ENCODE measurements at regions not wholly inside any gene's neighbourhood (a gene's known extent, or its start where the extent isn't known, plus 50 kb on each side); places are given as distances from the start of the nearest gene placed in this dataset.

DNA sequence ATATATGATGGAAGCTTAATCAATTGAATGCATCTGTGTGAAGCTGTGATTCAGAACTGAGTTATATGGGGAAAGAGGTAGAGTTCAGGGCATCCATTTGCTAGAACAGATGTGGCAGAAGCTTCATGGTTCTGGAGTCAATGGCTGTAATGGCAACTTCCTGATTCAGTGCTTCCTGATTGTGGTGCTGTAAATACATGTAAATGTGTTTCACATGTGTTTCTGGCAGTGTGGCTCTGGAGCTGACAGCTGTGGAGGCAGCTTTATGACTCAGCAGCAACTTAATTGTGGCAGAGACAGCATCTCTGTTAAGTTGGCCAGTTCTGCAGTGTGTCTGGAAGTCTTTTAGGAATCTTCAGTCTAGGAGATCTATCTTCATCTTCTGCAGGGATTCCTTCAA, 226.6 kb upstream of the ZRANB2 start:
- DNase-seq (ENCODE audit: low read depth): peak; percentile 8
- no peak overlapping the region for H3K4me3 ChIP-seq (ENCODE audit: low read depth, low read length)
- TF ChIP-seq, protein P1, sequence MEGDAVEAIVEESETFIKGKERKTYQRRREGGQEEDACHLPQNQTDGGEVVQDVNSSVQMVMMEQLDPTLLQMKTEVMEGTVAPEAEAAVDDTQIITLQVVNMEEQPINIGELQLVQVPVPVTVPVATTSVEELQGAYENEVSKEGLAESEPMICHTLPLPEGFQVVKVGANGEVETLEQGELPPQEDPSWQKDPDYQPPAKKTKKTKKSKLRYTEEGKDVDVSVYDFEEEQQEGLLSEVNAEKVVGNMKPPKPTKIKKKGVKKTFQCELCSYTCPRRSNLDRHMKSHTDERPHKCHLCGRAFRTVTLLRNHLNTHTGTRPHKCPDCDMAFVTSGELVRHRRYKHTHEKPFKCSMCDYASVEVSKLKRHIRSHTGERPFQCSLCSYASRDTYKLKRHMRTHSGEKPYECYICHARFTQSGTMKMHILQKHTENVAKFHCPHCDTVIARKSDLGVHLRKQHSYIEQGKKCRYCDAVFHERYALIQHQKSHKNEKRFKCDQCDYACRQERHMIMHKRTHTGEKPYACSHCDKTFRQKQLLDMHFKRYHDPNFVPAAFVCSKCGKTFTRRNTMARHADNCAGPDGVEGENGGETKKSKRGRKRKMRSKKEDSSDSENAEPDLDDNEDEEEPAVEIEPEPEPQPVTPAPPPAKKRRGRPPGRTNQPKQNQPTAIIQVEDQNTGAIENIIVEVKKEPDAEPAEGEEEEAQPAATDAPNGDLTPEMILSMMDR (conservative IDR thresholded peaks at IDR 0.05; ENCODE audit: low read depth, low read length): no peak

DNA sequence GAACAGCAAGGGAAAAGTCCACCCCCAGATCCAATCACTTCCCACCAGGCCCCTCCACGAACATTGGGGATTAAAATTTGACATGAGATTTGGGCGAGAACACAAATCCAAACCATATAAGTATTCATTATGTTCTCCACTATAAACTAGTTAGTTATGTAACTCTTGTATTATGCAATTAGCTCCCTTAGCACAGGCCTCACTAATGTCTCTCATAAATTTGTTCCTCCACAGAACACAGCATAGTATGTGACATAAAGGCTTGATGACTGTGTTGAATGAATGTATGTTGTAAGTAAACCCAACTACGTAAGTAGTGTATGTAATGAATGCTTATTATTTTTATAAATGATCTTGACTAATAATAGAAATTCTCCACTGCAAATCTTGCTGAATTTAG, 223.3 kb upstream of the ZRANB2 start:
- TF ChIP-seq, protein P1 (conservative IDR thresholded peaks at IDR 0.05; ENCODE audit: low read depth, low read length): no peak
- no peak for DNase-seq (ENCODE audit: low read depth)
- H3K4me3 ChIP-seq (ENCODE audit: low read depth, low read length): no peak overlapping the region

DNA sequence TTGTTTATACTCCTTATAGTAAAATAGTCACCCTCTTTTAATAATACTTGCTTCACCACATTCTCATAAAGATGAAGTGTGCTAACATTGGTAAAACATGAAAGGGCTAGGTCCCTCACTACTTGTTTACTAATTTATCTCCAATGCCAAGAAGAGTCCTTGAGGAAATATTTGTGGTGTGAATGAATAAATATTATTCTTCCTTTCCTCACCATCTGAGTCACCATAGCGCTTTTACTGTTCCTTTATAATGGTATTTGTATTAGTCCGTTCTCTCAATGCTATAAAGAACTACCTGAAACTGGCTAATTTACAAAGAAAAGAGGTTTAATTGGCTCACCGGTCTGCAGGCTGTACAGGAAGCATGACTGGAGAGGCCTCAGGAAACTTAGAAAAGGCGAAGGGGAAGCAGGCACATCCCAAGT, 222.8 kb upstream of the ZRANB2 start:
- no peak for DNase-seq (ENCODE audit: low read depth)
- TF ChIP-seq, protein P1 (conservative IDR thresholded peaks at IDR 0.05; ENCODE audit: low read depth, low read length): no peak
- no peak overlapping the region for H3K4me3 ChIP-seq (ENCODE audit: low read depth, low read length)

DNA sequence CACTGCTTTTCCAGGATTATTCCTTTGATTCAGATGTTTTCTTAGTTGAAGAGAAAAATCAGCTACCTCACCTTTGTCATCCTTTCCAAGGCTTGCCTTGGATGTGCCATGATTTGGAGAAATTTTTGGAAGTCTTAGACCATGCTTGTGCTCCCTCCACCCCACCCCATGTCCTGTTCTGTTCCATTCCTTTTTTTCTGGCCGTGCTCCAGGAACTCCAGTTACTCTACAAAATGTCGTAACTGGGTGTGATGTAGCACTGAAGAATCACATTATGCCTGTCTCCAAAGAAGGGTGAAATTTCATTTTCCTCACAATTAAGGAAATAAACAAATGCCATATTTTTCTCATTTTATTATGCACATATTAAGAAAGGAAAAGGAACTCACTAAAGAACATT, 217.8 kb upstream of the ZRANB2 start:
- no peak for DNase-seq (ENCODE audit: low read depth)
- TF ChIP-seq, protein P1 (conservative IDR thresholded peaks at IDR 0.05; ENCODE audit: low read depth, low read length): no peak
- no peak overlapping the region for H3K4me3 ChIP-seq (ENCODE audit: low read depth, low read length)

DNA sequence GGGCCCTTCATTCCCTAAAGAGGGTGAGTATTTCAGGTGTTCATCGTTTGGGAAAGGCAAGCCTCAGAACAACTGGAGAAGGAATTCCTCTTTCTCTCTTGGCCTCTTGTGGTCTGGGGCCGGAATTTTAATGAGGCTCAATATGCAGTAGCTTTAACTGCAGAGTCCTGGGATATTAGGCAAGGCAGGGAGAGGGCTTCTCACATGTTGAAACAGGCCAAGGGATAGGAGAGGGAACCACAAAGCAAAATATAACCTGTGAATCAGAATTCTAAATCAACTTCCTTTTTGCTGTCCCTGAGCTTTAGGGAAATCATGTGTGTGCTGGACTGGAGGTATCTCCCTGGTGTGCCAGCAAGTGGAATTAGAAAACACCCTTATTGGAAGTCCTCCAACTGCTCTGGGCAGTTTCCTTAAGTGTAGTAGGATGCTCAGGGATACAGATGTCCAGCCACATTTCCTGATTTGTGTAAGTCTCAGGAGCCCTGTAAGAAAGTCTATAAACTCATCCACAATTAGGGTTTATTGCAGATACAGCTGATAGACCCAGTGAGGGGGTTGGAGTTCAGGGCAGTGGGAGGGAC, 215.8 kb upstream of the ZRANB2 start:
- DNase-seq (ENCODE audit: low read depth): no peak
- H3K4me3 ChIP-seq (ENCODE audit: low read depth, low read length): no peak overlapping the region
- TF ChIP-seq, protein P1 (conservative IDR thresholded peaks at IDR 0.05; ENCODE audit: low read depth, low read length): no peak

DNA sequence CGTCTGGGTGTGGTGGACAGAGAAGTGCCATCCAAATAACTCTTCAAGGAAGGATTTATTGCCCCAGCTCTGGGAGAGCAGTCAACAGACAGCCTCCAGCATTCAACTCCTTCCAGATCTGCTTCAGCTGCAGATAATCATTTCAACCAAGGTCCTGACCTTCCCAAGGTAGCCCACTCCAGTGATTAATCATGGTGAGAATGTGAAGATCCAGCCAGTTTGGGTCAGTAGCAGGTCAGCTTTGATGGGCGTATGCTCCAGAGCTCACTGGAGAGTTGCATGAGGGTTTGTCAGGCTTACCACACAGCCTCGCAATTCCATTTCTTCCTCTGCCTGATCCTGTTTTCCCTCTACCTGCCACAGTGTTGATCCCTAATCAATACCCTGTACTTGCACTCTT, 214.5 kb upstream of the ZRANB2 start:
- H3K4me3 ChIP-seq (ENCODE audit: low read depth, low read length): no peak overlapping the region
- DNase-seq (ENCODE audit: low read depth): no peak
- TF ChIP-seq, protein P1 (conservative IDR thresholded peaks at IDR 0.05; ENCODE audit: low read depth, low read length): no peak

DNA sequence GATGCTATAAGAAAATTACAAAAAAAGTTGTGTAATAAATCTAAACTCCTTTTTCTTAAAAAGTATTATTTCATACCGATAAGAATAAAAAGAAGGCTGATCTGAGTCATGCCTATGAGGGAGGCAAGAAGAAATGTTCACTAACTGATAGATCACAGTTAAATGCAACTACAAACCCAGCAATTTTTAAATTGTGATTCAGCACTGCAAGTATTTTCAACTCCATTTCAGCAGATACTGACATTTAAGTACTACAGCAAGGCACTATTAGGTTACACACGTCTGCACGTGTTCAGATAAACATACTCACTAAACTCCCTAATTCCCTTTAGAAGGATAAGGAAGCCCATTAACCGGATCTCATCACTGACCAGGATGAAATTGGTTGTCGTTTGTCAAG, 213.3 kb upstream of the ZRANB2 start:
- H3K4me3 ChIP-seq (ENCODE audit: low read depth, low read length): no peak overlapping the region
- no peak for DNase-seq (ENCODE audit: low read depth)
- TF ChIP-seq, protein P1 (conservative IDR thresholded peaks at IDR 0.05; ENCODE audit: low read depth, low read length): no peak

Measured in choroid plexus epithelial cell (primary cell).